Ovary (tissue), 7 donors: ENCODE measurements at regions not wholly inside any gene's neighbourhood (a gene's known extent, or its start where the extent isn't known, plus 50 kb on each side); places are given as distances from the start of the nearest gene placed in this dataset.

Source experiments
- DNase-seq, 5 donors: peaks; one replicate each; pipeline ENCODE4 v3.0.0-alpha.2; 2019 to 2020
- H3K27ac ChIP-seq, 2 donors: fragments of 200-600 bp; one replicate each; pipeline versions ENCODE4 v1.5.1 to v1.8.0; 2019 to 2022
- H3K27me3 ChIP-seq: fragments of 200-600 bp; one replicate; pipeline ENCODE4 v1.8.0; 2022
- H3K36me3 ChIP-seq: fragments of 200-600 bp; sonication (generic); one replicate; pipeline ENCODE4 v1.5.1; 2019
- H3K4me1 ChIP-seq: one replicate; pipeline ENCODE4 v1.8.1; 2013; ENCODE audit warnings: mild to moderate bottlenecking, moderate library complexity; ENCODE audit not compliant: insufficient read depth
- H3K4me3 ChIP-seq: fragments of 200-600 bp; sonication (generic); one replicate; pipeline ENCODE4 v1.5.1; 2017
- H3K9me3 ChIP-seq, 2 donors: fragments of 200-600 bp in 1 of 2; sonication (generic) in 1 of 2; one replicate each; pipeline versions ENCODE4 v1.5.1 to v1.8.1; 2013 to 2019; ENCODE audit warnings: mild to moderate bottlenecking in 1 of 2, moderate library complexity in 1 of 2
- EP300 ChIP-seq: sonication (generic); formaldehyde crosslinking; IDR thresholded peaks from one replicate; pipeline ENCODE4 v1.6.1; 2017; ENCODE audit warnings: antibody characterized with exemption
- POLR2A ChIP-seq: fragments of 450-650 bp; IDR thresholded peaks from one replicate; pipeline ENCODE4 v1.6.1; 2017; ENCODE audit warnings: antibody characterized with exemption, mild to moderate bottlenecking, moderate library complexity
- WGBS, 3 donors: extraction: QIAGEN DNeasy Blood & Tissue Kit in 1 of 3; methylation state at CpG; one replicate each; pipeline versions ENCODE4 v1.1.5 to v1.1.7; 2013 to 2017; 5-methylcytosine and 5-hydroxymethylcytosine counted together
- intact Hi-C, 4 donors: fragments of 100-400 bp; cut with DNase I; formaldehyde crosslinking; loops; one replicate each; pipeline versions ENCODE4 v1.11.0 to v1.15.1; 2022 to 2023
- TF ChIP-seq, protein P1 (sequence below), 3 donors: fragments of 450-650 bp in 2 of 3; fragments of 200-600 bp in 1 of 3; IDR thresholded peaks; one replicate each; pipeline versions ENCODE4 v1.5.1 to v1.8.0; 2016 to 2022; ENCODE audit warnings: antibody characterized with exemption in 3 of 3, mild to moderate bottlenecking in 1 of 3
- donor health status: DM: no; HTN: no; CAD: no; lungs with moderate emphysema.
- donor health status: DM: no; HTN: no; CAD: no.
- donor health status: Bipolar disorder and iron deficiency.
- donor health status: DM: no; HTN: no; CAD: no.
- donor health status: DM: yes; HTN: yes; CAD: no.

DNA sequence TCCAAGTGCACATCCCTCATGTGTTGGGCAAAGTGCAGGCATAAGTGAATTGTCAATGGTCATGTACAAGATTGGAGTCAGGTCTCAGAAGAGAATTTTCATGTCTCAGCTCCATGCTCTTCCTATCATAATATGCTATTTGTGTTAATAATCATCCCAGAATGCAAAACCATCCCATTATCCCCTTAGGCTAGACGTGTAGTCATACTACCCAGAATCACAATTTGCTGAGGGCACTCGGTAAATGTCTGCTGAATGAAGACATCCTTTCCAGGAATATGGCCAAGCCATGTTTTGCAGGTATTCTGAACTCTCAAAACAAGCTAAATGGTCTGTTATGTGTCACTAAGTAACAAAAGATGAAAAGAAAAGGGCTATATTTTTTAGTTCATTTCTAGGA, 263.8 kb downstream of the RAD51AP2 start:
- H3K27me3 ChIP-seq, result no peaks in the 10 kb centered on the region
- H3K36me3 ChIP-seq, result no peaks in the 10 kb centered on the region
- H3K4me3 ChIP-seq, result no peak overlapping the region
- 14 to 39% (median 34%) methylated on average over 2 of the region's 2 CpGs for WGBS, 3 donors
- no peak overlapping the region for H3K27ac ChIP-seq
- DNase-seq, result no peak
- no peaks in the 10 kb centered on the region for H3K4me1 ChIP-seq
- H3K9me3 ChIP-seq, result no peaks in the 10 kb centered on the region
- TF ChIP-seq EP300, result no peak
- TF ChIP-seq, protein P1, sequence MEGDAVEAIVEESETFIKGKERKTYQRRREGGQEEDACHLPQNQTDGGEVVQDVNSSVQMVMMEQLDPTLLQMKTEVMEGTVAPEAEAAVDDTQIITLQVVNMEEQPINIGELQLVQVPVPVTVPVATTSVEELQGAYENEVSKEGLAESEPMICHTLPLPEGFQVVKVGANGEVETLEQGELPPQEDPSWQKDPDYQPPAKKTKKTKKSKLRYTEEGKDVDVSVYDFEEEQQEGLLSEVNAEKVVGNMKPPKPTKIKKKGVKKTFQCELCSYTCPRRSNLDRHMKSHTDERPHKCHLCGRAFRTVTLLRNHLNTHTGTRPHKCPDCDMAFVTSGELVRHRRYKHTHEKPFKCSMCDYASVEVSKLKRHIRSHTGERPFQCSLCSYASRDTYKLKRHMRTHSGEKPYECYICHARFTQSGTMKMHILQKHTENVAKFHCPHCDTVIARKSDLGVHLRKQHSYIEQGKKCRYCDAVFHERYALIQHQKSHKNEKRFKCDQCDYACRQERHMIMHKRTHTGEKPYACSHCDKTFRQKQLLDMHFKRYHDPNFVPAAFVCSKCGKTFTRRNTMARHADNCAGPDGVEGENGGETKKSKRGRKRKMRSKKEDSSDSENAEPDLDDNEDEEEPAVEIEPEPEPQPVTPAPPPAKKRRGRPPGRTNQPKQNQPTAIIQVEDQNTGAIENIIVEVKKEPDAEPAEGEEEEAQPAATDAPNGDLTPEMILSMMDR (IDR thresholded peaks at IDR 0.05), result no peak
- TF ChIP-seq POLR2A, result no peak
- intact Hi-C loops, result no loop called here

DNA sequence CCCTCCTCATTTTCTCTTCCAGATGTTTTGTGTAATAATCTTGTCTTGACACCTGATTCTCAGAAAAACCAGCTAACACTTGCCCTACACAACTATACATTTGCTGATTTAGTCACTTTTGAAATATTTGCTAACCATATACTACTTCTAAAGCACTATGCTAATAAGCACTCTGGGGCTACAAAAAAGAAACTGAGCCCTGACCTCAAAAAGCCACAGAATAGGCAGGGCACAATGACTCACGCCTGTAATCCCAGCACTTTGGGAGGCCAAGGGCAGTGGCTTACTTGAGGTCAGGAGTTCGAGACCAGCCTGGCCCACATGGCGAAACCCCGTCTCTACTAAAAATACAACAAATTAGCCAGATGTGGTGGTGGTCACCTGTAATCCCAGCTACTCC, 266.0 kb downstream of the RAD51AP2 start:
- no peaks in the 10 kb centered on the region for H3K9me3 ChIP-seq
- no peaks in the 10 kb centered on the region for H3K36me3 ChIP-seq
- H3K27ac ChIP-seq, result no peak overlapping the region
- intact Hi-C loops, result no loop called here
- WGBS, 3 donors, result 80 to 81% (median 80%) methylated on average over 4 of the region's 4 CpGs
- no peak for DNase-seq
- no peaks in the 10 kb centered on the region for H3K27me3 ChIP-seq
- TF ChIP-seq, protein P1 (IDR thresholded peaks at IDR 0.05), result no peak
- TF ChIP-seq POLR2A (no peak), EP300 (no peak)
- no peaks in the 10 kb centered on the region for H3K4me1 ChIP-seq
- H3K4me3 ChIP-seq, result no peak overlapping the region

DNA sequence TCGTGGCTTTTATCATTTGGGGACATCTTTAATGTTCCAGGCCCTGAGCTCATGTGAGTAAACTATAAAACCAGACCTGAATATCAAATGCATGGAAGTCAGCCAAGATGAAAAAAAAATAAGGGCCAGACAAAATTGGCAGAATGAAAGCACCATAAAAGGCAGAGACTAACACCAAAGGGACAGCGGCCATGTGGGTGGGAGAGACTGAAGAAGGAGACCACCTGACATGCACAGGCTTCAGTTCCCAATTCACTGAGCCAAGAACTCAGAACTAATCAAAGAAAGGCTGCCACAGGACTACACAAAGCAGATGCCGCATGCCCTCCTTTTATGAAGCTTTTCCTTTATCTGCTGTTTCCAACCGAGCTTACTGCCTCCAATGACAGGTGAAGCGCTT, 267.1 kb downstream of the RAD51AP2 start:
- DNase-seq, result no peak
- no peaks in the 10 kb centered on the region for H3K36me3 ChIP-seq
- WGBS, 3 donors, result 67 to 73% (median 67%) methylated on average over 5 of the region's 5 CpGs

DNA sequence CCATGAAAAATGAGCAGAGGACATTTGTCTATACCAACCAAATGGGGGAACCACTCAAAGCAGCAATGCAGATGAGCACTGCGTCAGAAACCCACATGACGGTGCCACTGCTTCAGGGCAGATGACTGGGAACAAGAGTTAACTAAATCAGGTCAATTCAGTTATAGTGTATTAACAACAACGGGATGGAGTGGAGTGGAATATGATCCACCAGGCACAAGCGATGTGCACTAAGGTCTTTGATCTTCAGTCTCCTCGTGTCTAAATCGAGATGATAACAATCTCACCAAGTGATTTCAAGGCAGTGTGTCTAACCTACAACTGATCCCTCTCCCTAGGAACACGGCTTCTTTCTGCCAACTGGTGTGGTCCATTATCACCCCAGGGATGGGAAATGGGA, 269.0 kb downstream of the RAD51AP2 start:
- no peak for DNase-seq
- TF ChIP-seq EP300 (no peak), POLR2A (no peak)
- TF ChIP-seq, protein P1 (IDR thresholded peaks at IDR 0.05), result no peak
- intact Hi-C loops, result no loop called here
- H3K27ac ChIP-seq, result no peak overlapping the region
- H3K36me3 ChIP-seq, result no peaks in the 10 kb centered on the region
- H3K4me3 ChIP-seq, result no peak overlapping the region
- no peaks in the 10 kb centered on the region for H3K9me3 ChIP-seq
- H3K27me3 ChIP-seq, result no peaks in the 10 kb centered on the region
- no peaks in the 10 kb centered on the region for H3K4me1 ChIP-seq
- 75 to 92% (median 86%) methylated on average over 7 of the region's 7 CpGs for WGBS, 3 donors

More for the DNA sequence above, 267.1 kb downstream of the RAD51AP2 start:
- no peaks in the 10 kb centered on the region for H3K4me1 ChIP-seq
- H3K27ac ChIP-seq, result no peak overlapping the region
- H3K4me3 ChIP-seq, result no peak overlapping the region
- TF ChIP-seq, protein P1 (IDR thresholded peaks at IDR 0.05), result no peak
- TF ChIP-seq POLR2A, result no peak
- no peak for TF ChIP-seq EP300
- no peaks in the 10 kb centered on the region for H3K9me3 ChIP-seq
- H3K27me3 ChIP-seq, result no peaks in the 10 kb centered on the region
- intact Hi-C loops, result no loop called here

DNA sequence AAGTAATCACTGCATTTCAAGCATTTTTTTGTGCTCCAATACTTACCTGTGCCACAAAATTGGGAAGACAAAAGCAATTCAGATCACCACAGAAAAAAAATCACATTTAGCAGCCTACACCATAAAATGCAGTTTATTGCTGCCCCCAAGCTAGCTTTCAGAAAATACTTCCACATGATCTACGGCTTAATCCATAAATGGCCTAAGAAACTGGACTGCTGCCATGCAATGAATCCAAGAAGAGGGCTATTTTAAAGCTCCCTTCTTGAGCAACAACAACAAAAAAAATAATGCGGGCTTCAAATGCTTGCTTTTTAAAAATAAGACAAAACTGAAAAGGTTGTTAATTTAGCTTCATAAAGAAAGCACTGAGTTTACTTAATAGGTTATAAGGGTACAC, 272.3 kb downstream of the RAD51AP2 start:
- Histone ChIP-seq H3K27ac (no peak overlapping the region), H3K36me3 (no peaks in the 10 kb centered on the region), H3K27me3 (no peaks in the 10 kb centered on the region), H3K4me1 (no peaks in the 10 kb centered on the region), H3K9me3 (no peaks in the 10 kb centered on the region), H3K4me3 (no peak overlapping the region)
- DNase-seq, result no peak
- 2 to 9% (median 4%) methylated on average over 2 of the region's 2 CpGs for WGBS, 3 donors
- TF ChIP-seq POLR2A, result no peak
- TF ChIP-seq, protein P1 (IDR thresholded peaks at IDR 0.05), result no peak
- no peak for TF ChIP-seq EP300
- intact Hi-C loops, result no loop called here
